Caco-2 (cell line): ENCODE measurements at regions not wholly inside any gene's neighbourhood (a gene's known extent, or its start where the extent isn't known, plus 50 kb on each side); places are given as distances from the start of the nearest gene placed in this dataset.
"Not testable (repeated sequence)": the region's sequence is repeated elsewhere in the genome, so short reads cannot be mapped to it uniquely, and the experiment has no call there.

Experiments
- BruUV-seq: library from RNA; stranded (reverse); fragments of 400-500 nt; replicated peaks from 2 replicates; lab custom pipeline; 2021; lab: Mats Ljungman, UMichigan
- CTCF ChIA-PET: fragments of 300-600 bp; sonication (Branson Sonifier 250); formaldehyde crosslinking; loops from one replicate; lab custom pipeline; 2022; ENCODE audit warnings: antibody characterized with exemption; lab: Charles Lee
- POLR2A ChIA-PET: fragments of 300-600 bp; sonication (Branson Sonifier 250); formaldehyde crosslinking; loops from one replicate; lab custom pipeline; 2022; ENCODE audit warnings: antibody characterized with exemption; lab: Charles Lee
- DNase-seq, 2 experiments: peaks; one replicate each; pipeline versions ENCODE4 v3.0.0 to v3.0.0-alpha.2; 2020 to 2022
- H3K27me3 ChIP-seq: replicated peaks from 2 replicates; pipeline ENCODE4 v1.6.0; 2011; ENCODE audit warnings: low read length; ENCODE audit not compliant: control insufficient read depth, insufficient read depth
- H3K36me3 ChIP-seq: 2 replicates; pipeline ENCODE4 v1.5.1; 2011; ENCODE audit warnings: low read length; ENCODE audit not compliant: control insufficient read depth, insufficient read depth
- H3K4me1 ChIP-seq: fragments of 250-450 bp; sonication (Bioruptor Pico); 2 replicates; pipeline ENCODE4 v1.5.1; 2020; ENCODE audit warnings: mild to moderate bottlenecking
- H3K4me3 ChIP-seq: 2 replicates; pipeline ENCODE4 v1.5.1; 2011; ENCODE audit warnings: low read depth, mild to moderate bottlenecking, control low read depth, low read length
- H3K9me3 ChIP-seq: fragments of 250-450 bp; sonication (Bioruptor Pico); 2 replicates; pipeline ENCODE4 v1.5.1; 2020; ENCODE audit warnings: mild to moderate bottlenecking, moderate library complexity
- H3K27ac Mint-ChIP-seq: one replicate; pipeline ENCODE4 v1.8.0; 2022; ENCODE audit warnings: mixed read lengths; ENCODE audit not compliant: unreplicated experiment
- H3K27me3 Mint-ChIP-seq: one replicate; pipeline ENCODE4 v1.8.0; 2022; ENCODE audit warnings: mixed read lengths; ENCODE audit not compliant: insufficient read depth, unreplicated experiment
- H3K36me3 Mint-ChIP-seq: one replicate; pipeline ENCODE4 v1.8.0; 2022; ENCODE audit warnings: mild to moderate bottlenecking, mixed read lengths; ENCODE audit not compliant: insufficient read depth, unreplicated experiment
- H3K4me1 Mint-ChIP-seq: one replicate; pipeline ENCODE4 v1.8.0; 2022; ENCODE audit warnings: low read depth, mixed read lengths; ENCODE audit not compliant: unreplicated experiment
- H3K4me3 Mint-ChIP-seq: one replicate; pipeline ENCODE4 v1.8.0; 2022; ENCODE audit warnings: mild to moderate bottlenecking, moderate library complexity, mixed read lengths; ENCODE audit not compliant: unreplicated experiment
- H3K9me3 Mint-ChIP-seq: one replicate; pipeline ENCODE4 v1.8.0; 2022; ENCODE audit warnings: mixed read lengths; ENCODE audit not compliant: unreplicated experiment
- CTCF ChIP-seq, 2 experiments: fragments of 200-600 bp in 1 of 2; IDR thresholded peaks; 1 replicate in 1 of 2; 2 replicates in 1 of 2; pipeline versions ENCODE4 v1.5.1 to v1.8.0; 2011 to 2022; ENCODE audit warnings: antibody characterized with exemption in 1 of 2, control low read depth in 1 of 2, inconsistent platforms in 1 of 2, low read depth in 1 of 2, low read length in 1 of 2, mild to moderate bottlenecking in 1 of 2, moderate library complexity in 1 of 2; ENCODE audit not compliant: insufficient read depth in 1 of 2, severe bottlenecking in 1 of 2, unreplicated experiment in 1 of 2
- intact Hi-C: fragments of 100-400 bp; cut with micrococcal nuclease; formaldehyde crosslinking; loops from one replicate; pipeline ENCODE4 v1.10.0; 2022; ENCODE audit not compliant: unreplicated experiment

- BruUV-seq, DNase-seq, POLR2A ChIA-PET, CTCF ChIA-PET, H3K27me3 ChIP-seq, H3K4me3 ChIP-seq, intact Hi-C loops, H3K4me1 ChIP-seq, H3K36me3 ChIP-seq, H3K9me3 Mint-ChIP-seq, H3K9me3 ChIP-seq, H3K27ac Mint-ChIP-seq, H3K27me3 Mint-ChIP-seq, H3K4me1 Mint-ChIP-seq, H3K36me3 Mint-ChIP-seq, H3K4me3 Mint-ChIP-seq: not testable (repeated sequence)
These were observed 244.0 kb downstream of the ANKRD30B start for GRCh38 chr18:14991934-14992445.

DNA sequence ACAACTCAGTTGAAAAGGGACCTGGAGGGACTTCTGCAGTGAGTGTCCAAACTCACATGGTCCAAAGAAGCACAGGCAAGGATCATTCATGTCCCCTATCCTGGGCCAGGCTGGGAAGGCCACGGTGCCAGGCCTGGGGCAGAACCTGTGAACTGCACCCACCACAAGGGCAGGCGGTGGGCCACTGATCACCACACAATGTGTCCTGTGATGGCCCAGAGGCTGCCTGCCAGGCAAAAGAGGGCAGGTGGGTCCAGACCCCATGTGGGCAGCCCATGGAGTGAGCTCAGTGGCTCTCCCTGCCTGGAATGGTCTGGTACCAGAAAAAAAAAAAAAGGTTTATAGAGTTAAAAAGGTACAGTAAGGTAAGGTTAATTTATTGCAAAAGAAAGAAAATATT lies 244.8 kb downstream of the ANKRD30B start:
- H3K4me3 ChIP-seq, intact Hi-C loops, H3K9me3 ChIP-seq, H3K36me3 Mint-ChIP-seq, H3K4me1 ChIP-seq, H3K9me3 Mint-ChIP-seq, H3K4me1 Mint-ChIP-seq, H3K27me3 ChIP-seq, H3K27me3 Mint-ChIP-seq, H3K4me3 Mint-ChIP-seq, H3K36me3 ChIP-seq, BruUV-seq, POLR2A ChIA-PET, H3K27ac Mint-ChIP-seq, CTCF ChIA-PET, DNase-seq: not testable (repeated sequence)

GRCh38 chr18:14995023-14995422 lies 247.1 kb downstream of the ANKRD30B start:
- CTCF ChIA-PET, H3K27ac Mint-ChIP-seq, H3K36me3 Mint-ChIP-seq, H3K36me3 ChIP-seq, H3K9me3 Mint-ChIP-seq, intact Hi-C loops, DNase-seq, H3K27me3 Mint-ChIP-seq, H3K9me3 ChIP-seq, H3K4me1 Mint-ChIP-seq, BruUV-seq, H3K4me3 Mint-ChIP-seq, H3K4me3 ChIP-seq, H3K4me1 ChIP-seq, H3K27me3 ChIP-seq, POLR2A ChIA-PET: not testable (repeated sequence)

GRCh38 chr18:14997357-14997756 lies 249.4 kb downstream of the ANKRD30B start:
- ChIA-PET CTCF (no interaction called here), POLR2A (no interaction called here)

GRCh38 chr18:14997899-14998298 lies 249.9 kb downstream of the ANKRD30B start:
- H3K4me3 Mint-ChIP-seq, H3K4me1 Mint-ChIP-seq, H3K36me3 ChIP-seq, H3K27me3 Mint-ChIP-seq, BruUV-seq, DNase-seq, POLR2A ChIA-PET, H3K27ac Mint-ChIP-seq, intact Hi-C loops, H3K9me3 ChIP-seq, H3K4me3 ChIP-seq, H3K4me1 ChIP-seq, CTCF ChIA-PET, H3K27me3 ChIP-seq, H3K9me3 Mint-ChIP-seq, H3K36me3 Mint-ChIP-seq: not testable (repeated sequence)

More at GRCh38 chr18:14997357-14997756, 249.4 kb downstream of the ANKRD30B start:
- no peaks in the 10 kb centered on the region for H3K36me3 ChIP-seq
- no TSS peak for BruUV-seq
- no peak overlapping the region for H3K4me3 Mint-ChIP-seq
- DNase-seq = no peak
- H3K9me3 Mint-ChIP-seq = peaks cover 10% of the 10 kb centered on the region
- no peak for TF ChIP-seq CTCF (IDR thresholded peaks at IDR 0.05; ENCODE audit: insufficient read depth in 1 of 2, low read depth in 1 of 2, low read length in 1 of 2, severe bottlenecking in 1 of 2, unreplicated experiment in 1 of 2)
- intact Hi-C loops = no loop called here
- H3K27ac Mint-ChIP-seq = no peak overlapping the region
- no peak overlapping the region for H3K4me3 ChIP-seq
- H3K27me3 Mint-ChIP-seq = no peaks in the 10 kb centered on the region
- H3K4me1 ChIP-seq = no peaks in the 10 kb centered on the region
- no peaks in the 10 kb centered on the region for H3K36me3 Mint-ChIP-seq
- no peaks in the 10 kb centered on the region for H3K27me3 ChIP-seq
- no peaks in the 10 kb centered on the region for H3K9me3 ChIP-seq
- H3K4me1 Mint-ChIP-seq = no peaks in the 10 kb centered on the region

GRCh38 chr18:14998360-14999042 lies 250.5 kb downstream of the ANKRD30B start:
- POLR2A ChIA-PET, H3K9me3 Mint-ChIP-seq: not testable (repeated sequence)

More at GRCh38 chr18:14998360-14999042, 250.5 kb downstream of the ANKRD30B start:
- H3K4me3 ChIP-seq, H3K36me3 ChIP-seq, BruUV-seq, H3K27me3 Mint-ChIP-seq, H3K27me3 ChIP-seq, H3K4me1 Mint-ChIP-seq, intact Hi-C loops, DNase-seq, H3K4me3 Mint-ChIP-seq, CTCF ChIA-PET, H3K27ac Mint-ChIP-seq, H3K36me3 Mint-ChIP-seq, H3K9me3 ChIP-seq, H3K4me1 ChIP-seq: not testable (repeated sequence)
